ENCODE measurements at regions not wholly inside any gene's neighbourhood (a gene's known extent, or its start where the extent isn't known, plus 50 kb on each side); places are given as distances from the start of the nearest gene placed in this dataset.

- TF ChIP-seq SRSF9 (IDR thresholded peaks at IDR 0.05; ENCODE audit: borderline replicate concordance, insufficient read depth, low read depth, low read length, poor library complexity, severe bottlenecking) = no peak
- no peak for TF ChIP-seq TP53 (CRISPR knock-in tag; conservative IDR thresholded peaks at IDR 0.05)
- TF ChIP-seq YY1 (IDR thresholded peaks at IDR 0.05; ENCODE audit: insufficient read depth, insufficient replicate concordance, low read depth, low read length) = no peak
- TF ChIP-seq ZBTB42 (CRISPR knock-in tag; IDR thresholded peaks at IDR 0.05) = no peak
- TF ChIP-seq TGIF2 (CRISPR knock-in tag; IDR thresholded peaks at IDR 0.05) = no peak
- no peak for TF ChIP-seq SALL2 (CRISPR knock-in tag; IDR thresholded peaks at IDR 0.05)
- TF ChIP-seq NFE2L2 (IDR thresholded peaks at IDR 0.05; ENCODE audit: low read length) = no peak
- TF ChIP-seq HIVEP1 (CRISPR knock-in tag; IDR thresholded peaks at IDR 0.05) = no peak
Measured at GRCh38 chr1:167146903-167147539, 53.1 kb downstream of the STYXL2 start.
